GM23338 (cell line): ENCODE measurements at regions not wholly inside any gene's neighbourhood (a gene's known extent, or its start where the extent isn't known, plus 50 kb on each side); places are given as distances from the start of the nearest gene placed in this dataset.

Source experiments
- CREB1 ChIP-seq: fragments of 250-450 bp; sonication (Bioruptor Pico); IDR thresholded peaks from 2 replicates; pipeline ENCODE4 v1.5.0; 2020; ENCODE audit warnings: low read depth, mild to moderate bottlenecking, moderate library complexity
- TF ChIP-seq, protein P1 (sequence below), 2 experiments: fragments of 200-600 bp in 1 of 2; sonication (generic) in 1 of 2; conservative IDR thresholded peaks; 2 replicates each; pipeline versions ENCODE4 v1.5.1 to v1.6.1; 2016 to 2017; ENCODE audit warnings: antibody characterized with exemption in 2 of 2, low read depth in 2 of 2, mild to moderate bottlenecking in 2 of 2, moderate library complexity in 1 of 2

DNA sequence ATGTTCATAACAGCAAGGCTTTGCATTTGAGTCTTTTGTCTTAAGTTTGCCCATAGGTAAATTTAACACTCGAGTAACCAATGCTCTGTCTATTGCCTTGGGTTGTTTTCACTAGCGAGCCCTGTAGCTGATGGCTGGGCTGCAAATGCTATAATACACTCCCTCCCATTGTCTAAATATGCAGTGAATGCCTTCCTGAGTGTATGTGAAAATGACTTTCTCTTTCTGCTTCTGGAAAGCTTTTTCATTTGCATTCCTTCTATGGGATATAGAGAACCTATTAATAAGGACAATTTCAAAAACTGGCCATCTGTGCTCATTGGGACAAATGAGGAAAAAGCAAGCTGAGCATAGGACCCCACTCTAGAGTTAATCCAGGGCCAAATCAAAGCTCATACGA, 156.5 kb upstream of the FBXL4 start:
- no peak for TF ChIP-seq CREB1 (CRISPR knock-in tag)
- TF ChIP-seq, protein P1, sequence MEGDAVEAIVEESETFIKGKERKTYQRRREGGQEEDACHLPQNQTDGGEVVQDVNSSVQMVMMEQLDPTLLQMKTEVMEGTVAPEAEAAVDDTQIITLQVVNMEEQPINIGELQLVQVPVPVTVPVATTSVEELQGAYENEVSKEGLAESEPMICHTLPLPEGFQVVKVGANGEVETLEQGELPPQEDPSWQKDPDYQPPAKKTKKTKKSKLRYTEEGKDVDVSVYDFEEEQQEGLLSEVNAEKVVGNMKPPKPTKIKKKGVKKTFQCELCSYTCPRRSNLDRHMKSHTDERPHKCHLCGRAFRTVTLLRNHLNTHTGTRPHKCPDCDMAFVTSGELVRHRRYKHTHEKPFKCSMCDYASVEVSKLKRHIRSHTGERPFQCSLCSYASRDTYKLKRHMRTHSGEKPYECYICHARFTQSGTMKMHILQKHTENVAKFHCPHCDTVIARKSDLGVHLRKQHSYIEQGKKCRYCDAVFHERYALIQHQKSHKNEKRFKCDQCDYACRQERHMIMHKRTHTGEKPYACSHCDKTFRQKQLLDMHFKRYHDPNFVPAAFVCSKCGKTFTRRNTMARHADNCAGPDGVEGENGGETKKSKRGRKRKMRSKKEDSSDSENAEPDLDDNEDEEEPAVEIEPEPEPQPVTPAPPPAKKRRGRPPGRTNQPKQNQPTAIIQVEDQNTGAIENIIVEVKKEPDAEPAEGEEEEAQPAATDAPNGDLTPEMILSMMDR (conservative IDR thresholded peaks at IDR 0.05; ENCODE audit: low read depth in 2 of 2), result no peak
